ENCODE measurements at regions not wholly inside any gene's neighbourhood (a gene's known extent, or its start where the extent isn't known, plus 50 kb on each side); places are given as distances from the start of the nearest gene placed in this dataset.

- TF ChIP-seq CTCF (conservative IDR thresholded peaks at IDR 0.05) (no peak), ZFX (IDR thresholded peaks at IDR 0.05) (no peak)
These were observed 167.7 kb downstream of the SPRY2 start for GRCh38 chr13:80173224-80173623.
